ENCODE measurements at regions not wholly inside any gene's neighbourhood (a gene's known extent, or its start where the extent isn't known, plus 50 kb on each side); places are given as distances from the start of the nearest gene placed in this dataset.

DNA sequence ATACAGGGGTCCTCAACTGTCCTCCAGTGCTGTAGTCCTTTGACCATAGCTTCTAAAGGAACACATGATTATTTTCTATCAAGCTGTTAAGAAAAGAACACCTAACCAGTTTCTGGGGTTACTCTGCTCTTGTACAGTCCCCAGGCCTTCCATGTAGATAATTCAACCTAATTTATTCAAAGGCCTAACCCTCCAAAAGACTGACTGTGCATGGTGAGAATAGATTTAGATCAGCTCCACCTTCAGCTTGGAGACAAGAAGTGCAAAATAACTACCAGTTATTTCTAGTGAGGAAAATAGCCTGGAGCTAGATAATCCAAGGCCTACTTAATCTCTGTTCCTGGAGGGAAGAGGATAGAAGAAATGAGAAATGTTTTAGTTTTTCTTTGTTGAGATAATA is 87.9 kb downstream of the GMNC start:
- no peaks in the 10 kb centered on the region for H3K27me3 ChIP-seq (ENCODE audit: control insufficient read depth in 2 of 2, insufficient read depth in 2 of 2, low read length in 2 of 2)
- intact Hi-C loops (cut with micrococcal nuclease) (no loop called here), dilution Hi-C loops (cut with MboI; ENCODE audit: extremely low pct_ligation_motif_present, low sequenced_read_pairs) (no loop called here)
- FAIRE-seq (no peak), DNase-seq (ENCODE audit: low read depth, low spot score) (no peak)
- no TSS peak for BruUV-seq (replicated peaks)
- H3K27ac ChIP-seq (ENCODE audit: insufficient read depth, low read depth, low read length) = no peak overlapping the region
- no peak overlapping the region for H3K9ac ChIP-seq (replicated peaks; ENCODE audit: extremely low read depth, insufficient read depth, low read length)
- H3K4me3 ChIP-seq (replicated peaks in 1 of 3; ENCODE audit: insufficient read depth in 1 of 3, low read depth in 1 of 3, low read length in 3 of 3) = no peak overlapping the region
- no peaks in the 10 kb centered on the region for H3K9me1 ChIP-seq (replicated peaks; ENCODE audit: control insufficient read depth, extremely low read depth, insufficient read depth, low read length)
- H3K9me3 ChIP-seq (replicated peaks; ENCODE audit: control insufficient read depth, insufficient read depth, low read length) = no peaks in the 10 kb centered on the region
- TF ChIP-seq FOS (IDR thresholded peaks at IDR 0.05; ENCODE audit: borderline replicate concordance, insufficient read depth, low read length) = no peak
- no peak for TF ChIP-seq CTCF (IDR thresholded peaks at IDR 0.05; ENCODE audit: extremely low read depth in 1 of 2, insufficient read depth in 1 of 2, low read depth in 1 of 2, low read length in 2 of 2)
- TF ChIP-seq EZH2 (IDR thresholded peaks at IDR 0.05; ENCODE audit: borderline replicate concordance, low read depth, low read length, severe bottlenecking) = no peak
- no peak for TF ChIP-seq JUN (IDR thresholded peaks at IDR 0.05; ENCODE audit: borderline replicate concordance, insufficient read depth, insufficient read length, low read depth)
- TF ChIP-seq MYC (IDR thresholded peaks at IDR 0.05; ENCODE audit: low read depth, low read length) = no peak
- no peak for TF ChIP-seq POLR2AphosphoS5 (IDR thresholded peaks at IDR 0.05; ENCODE audit: insufficient read depth, low read depth, low read length)
- TF ChIP-seq MAX (IDR thresholded peaks at IDR 0.05; ENCODE audit: insufficient read depth, insufficient read length) = no peak
- no peak for TF ChIP-seq POLR2A (IDR thresholded peaks at IDR 0.05; ENCODE audit: low read depth, low read length)
- no peak for TF ChIP-seq GATA2 (IDR thresholded peaks at IDR 0.05; ENCODE audit: insufficient read depth, insufficient read length, low read depth, low read length)
- H3K4me1 ChIP-seq (ENCODE audit: control insufficient read depth, extremely low read depth, insufficient read depth, low read length) = no peaks in the 10 kb centered on the region
- ChIA-PET POLR2A (no interaction called here), CTCF (no interaction called here)
- no peaks in the 10 kb centered on the region for H3K79me2 ChIP-seq (ENCODE audit: control insufficient read depth, insufficient read depth, low read length)
- no peak overlapping the region for H3K4me2 ChIP-seq (ENCODE audit: insufficient read depth, low read length)
- no peaks in the 10 kb centered on the region for H3K36me3 ChIP-seq (ENCODE audit: control insufficient read depth in 2 of 2, extremely low read depth in 1 of 2, insufficient read depth in 2 of 2, low read length in 2 of 2)
- no peak overlapping the region for H2AFZ ChIP-seq (ENCODE audit: low read depth, low read length)
- no peaks in the 10 kb centered on the region for H4K20me1 ChIP-seq (replicated peaks; ENCODE audit: control insufficient read depth, extremely low read depth, insufficient read depth, low read length)
